Stimulated activated CD8-positive, alpha-beta memory T cell treated with anti-CD3 and anti-CD28 coated beads, Interleukin-15, amount 100 ng/mL, for 1 hour (primary cell): ENCODE measurements at regions not wholly inside any gene's neighbourhood (a gene's known extent, or its start where the extent isn't known, plus 50 kb on each side); places are given as distances from the start of the nearest gene placed in this dataset.

Experiments
- DNase-seq: peaks from one replicate; pipeline ENCODE4 v3.0.0-alpha.2; 2020; ENCODE audit warnings: low read depth

DNA sequence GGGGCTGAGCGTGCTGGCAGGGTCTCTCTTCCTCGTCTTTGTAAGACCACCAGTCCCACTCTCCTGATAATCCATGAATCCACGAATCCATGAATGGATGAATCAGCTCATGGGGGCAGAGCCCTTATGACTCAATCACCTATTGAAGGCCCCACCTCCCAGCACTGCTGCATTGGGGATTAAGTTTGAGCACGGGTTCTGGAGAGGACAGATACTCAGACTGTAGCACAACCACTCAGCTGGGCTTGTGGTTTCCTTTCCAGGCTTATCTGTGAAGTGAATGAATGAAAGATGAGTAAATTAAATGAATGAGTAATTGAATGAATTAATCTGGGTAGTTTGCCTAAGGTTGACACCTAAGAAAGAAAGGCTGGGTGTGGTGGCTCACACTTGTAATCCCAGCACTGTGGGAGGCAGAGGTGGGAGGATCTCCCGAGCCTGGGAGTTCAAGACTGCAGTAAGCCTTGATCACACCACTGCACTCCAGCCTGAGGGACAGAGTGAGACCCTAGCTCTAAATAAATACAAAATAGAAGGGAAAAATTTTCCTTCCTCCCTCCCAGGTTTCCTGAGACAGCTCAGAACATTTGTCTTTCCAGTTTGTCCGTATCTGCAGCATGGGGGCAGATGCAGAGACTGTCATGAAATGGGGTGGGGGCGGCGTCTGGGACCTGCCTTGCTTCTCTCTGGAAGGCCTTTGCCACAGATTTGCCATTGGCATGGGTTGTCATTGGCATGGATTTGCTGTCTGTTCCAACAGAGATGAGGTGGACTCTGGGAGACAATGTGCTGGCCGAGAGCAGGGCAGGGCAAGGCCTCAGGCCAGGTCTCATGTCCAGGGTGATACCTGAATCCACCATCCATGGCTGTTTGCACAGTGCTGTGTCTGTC lies 187.7 kb upstream of the C1orf174 start:
- no peak for DNase-seq

- no peak for DNase-seq
Observed at GRCh38 chr1:4088676-4089075, 188.6 kb upstream of the C1orf174 start.

GRCh38 chr1:4089421-4090175 lies 189.5 kb upstream of the C1orf174 start:
- DNase-seq, result no peak

- no peak for DNase-seq
Observed at GRCh38 chr1:4090556-4090955, 190.5 kb upstream of the C1orf174 start.

DNA sequence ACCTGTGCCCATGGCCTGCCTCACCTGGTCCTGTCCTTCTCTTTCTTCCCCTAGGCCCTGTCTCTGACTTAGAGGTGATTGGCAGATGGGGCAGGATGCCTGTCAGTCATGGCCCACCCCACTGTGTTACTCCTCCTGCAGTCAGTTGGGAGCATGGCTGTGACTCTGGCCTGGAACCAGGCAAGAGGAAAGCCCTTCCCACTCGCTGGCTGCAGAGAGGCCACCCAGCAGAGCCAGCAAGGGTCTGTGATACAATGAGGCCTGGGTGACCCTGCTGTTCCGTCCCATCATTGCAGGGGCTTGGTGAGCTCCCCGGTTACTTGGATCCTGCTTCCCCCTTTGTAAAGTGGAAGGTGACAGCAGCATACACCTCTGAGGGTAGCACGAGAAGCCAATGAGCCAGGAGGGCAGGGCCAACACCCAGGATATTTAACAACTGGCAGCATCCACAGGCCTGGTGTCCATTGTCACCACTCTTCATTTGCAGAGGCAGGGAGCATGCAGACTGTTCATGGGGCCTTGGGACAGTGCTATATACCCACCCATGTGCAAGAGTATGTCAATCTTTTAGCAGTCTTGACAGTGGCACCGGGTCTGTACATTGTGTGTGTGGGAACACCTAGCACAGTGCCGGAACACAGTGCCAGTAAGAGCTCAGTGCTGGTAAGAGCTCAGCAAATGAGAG lies 191.0 kb upstream of the C1orf174 start:
- DNase-seq, result no peak

- DNase-seq, result no peak
Observed at GRCh38 chr1:4091996-4092395, 191.9 kb upstream of the C1orf174 start.

DNA sequence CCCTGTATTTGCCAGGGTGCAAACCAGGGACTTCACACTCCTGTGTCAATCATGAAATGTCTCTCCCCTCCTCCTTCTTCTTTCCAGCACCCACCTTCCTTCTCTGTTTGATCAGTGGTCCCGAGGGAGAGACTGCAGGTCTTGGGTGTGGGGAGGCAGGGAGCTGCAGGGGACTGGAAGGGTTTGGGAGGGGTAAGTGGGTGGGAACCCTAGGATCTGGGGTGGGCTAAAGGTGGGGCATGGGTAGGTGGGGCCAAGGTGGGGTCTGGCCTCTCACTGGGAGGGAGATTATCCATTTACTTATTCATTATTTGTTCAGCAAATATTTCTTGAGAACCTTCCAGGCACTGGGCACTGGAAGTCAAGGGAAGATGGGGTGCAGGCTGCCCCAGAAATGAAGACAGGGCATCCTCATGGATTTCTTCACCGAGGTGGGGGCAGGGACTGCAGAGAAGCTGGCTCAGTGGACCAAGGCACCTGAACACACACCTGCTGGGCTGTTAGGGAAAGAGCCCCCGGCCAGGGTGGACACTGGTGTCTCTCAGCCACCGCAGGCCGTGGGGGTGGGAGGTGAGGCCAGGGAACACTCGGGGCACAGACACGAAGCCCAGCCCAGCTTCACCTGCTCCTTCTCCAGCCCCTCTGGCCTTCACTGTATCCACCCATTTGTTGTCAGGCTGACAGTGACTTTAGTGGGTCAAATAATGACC lies 193.9 kb upstream of the C1orf174 start:
- no peak for DNase-seq

- no peak for DNase-seq
Observed at GRCh38 chr1:4095433-4095971, 195.4 kb upstream of the C1orf174 start.

GRCh38 chr1:4101459-4102161 lies 201.5 kb upstream of the C1orf174 start:
- DNase-seq, result no peak

GRCh38 chr1:4105300-4105880 lies 205.3 kb upstream of the C1orf174 start:
- no peak for DNase-seq

DNA sequence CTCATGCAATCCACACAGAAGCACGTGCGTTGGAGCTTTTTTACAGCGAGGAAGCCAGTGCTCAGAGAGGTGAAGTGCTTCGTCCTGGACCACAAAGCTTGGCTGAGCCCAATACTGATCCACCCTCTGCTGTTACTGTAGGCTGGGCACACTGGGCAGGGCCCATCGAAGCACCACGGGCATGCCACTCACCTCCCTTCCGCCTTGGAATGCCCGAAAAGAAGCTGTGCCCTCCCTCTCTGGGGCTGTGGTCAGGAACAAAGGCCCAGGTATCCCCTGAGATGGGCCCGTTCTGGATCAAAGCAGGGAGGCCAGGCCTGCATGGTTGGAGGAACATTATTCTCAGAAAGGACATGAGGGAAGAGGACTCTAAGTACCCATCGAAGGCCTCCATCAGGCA lies 206.7 kb upstream of the C1orf174 start:
- DNase-seq, result no peak

DNA sequence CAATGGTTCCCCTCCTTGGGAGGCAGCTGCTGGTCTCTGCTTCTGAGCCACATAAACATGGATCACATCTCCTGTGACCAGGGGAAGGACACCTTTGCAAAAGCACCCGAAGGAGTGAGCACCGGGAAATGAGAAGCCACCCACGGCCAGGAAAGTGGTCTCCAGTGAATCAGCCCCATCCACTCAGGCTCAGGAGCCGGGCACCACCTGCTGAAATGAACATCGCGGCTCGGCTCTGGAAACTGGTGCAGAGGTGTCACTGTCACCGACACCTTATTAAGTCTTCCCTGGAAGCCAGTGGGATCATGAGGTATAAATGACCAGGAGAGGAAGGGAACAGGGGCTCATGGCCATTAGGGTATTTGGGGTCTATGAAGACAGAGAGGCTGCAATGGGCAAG lies 207.2 kb upstream of the C1orf174 start:
- DNase-seq, result no peak

DNA sequence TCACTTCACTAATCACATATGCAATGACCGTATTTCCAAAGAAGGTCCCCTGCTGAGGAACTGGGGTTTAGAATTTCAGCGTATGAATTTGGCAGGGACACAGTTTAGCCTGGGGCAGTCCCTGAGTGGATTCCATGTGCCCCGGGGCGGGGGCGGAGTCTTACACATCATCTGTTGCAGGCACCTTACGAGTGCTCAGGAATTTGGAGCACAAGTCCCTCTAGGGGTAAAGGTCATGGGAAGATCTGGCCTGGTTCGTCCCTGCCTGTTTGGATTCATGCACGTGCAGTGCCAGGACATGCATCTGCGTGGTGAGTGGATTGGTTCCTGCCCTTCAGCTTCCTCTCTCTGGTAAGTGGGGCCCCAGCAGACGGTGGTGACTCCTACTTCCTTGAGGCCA lies 208.3 kb upstream of the C1orf174 start:
- DNase-seq, result no peak

DNA sequence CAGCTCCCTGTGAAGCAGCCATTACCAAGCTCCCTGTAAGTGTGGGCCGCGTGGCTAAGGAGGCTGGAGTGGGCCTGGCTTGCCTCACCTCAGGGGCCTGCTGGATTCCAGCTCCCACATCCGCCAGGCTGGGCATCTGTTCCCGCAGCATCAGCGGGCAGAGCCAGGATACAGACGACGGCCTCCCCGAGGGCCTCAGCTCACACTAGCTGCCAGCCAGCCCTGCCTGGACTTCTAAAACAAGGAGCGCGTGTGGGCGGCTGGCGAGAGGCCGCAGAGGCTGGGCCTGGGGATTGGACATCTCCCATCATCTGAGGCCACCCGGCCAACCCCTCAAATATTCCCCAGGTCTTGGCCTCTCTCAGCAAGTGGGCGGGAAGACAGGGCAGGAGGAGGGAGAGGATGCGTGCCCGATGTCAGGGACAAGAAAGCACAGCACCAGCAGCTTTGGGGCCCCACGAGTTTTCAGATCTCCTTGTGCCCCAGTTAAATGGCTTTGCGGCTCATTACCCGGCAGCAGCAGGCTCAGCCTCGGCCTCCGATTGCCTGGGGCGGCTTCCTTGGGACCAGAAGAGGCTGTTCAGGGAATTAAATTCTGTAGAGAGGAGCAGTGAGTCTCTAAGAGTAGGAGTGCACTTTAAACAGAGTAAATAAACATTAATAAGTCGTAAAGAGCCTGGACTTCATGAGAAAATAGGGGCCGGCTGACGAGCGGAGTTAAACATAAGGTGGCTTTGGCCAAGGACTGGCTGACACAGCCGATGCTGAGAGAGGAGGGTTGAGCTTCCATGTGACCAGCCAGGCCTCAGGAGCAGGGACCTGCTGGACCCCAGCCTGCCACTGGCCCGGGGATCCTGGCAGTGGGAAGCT lies 208.9 kb upstream of the C1orf174 start:
- DNase-seq, result no peak

DNA sequence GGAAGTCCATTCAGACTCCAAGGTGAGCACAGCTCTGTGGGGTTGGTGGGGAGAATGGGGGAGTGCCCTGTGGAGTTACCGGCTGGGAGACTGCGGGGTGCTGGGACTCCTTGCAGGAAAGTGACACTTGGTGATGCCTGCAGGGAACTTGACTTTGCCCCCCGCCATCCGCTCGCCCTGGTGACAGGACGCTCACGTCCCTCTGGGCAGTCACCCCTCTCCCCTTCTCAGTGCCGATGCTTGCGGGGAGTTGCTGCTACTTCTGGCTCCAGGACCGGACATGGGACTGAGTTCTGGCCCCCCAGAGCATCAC lies 209.5 kb upstream of the C1orf174 start:
- no peak for DNase-seq

- DNase-seq, result no peak
Observed at GRCh38 chr1:4110888-4111287, 210.8 kb upstream of the C1orf174 start.

GRCh38 chr1:4113897-4114296 lies 213.8 kb upstream of the C1orf174 start:
- DNase-seq, result no peak

DNA sequence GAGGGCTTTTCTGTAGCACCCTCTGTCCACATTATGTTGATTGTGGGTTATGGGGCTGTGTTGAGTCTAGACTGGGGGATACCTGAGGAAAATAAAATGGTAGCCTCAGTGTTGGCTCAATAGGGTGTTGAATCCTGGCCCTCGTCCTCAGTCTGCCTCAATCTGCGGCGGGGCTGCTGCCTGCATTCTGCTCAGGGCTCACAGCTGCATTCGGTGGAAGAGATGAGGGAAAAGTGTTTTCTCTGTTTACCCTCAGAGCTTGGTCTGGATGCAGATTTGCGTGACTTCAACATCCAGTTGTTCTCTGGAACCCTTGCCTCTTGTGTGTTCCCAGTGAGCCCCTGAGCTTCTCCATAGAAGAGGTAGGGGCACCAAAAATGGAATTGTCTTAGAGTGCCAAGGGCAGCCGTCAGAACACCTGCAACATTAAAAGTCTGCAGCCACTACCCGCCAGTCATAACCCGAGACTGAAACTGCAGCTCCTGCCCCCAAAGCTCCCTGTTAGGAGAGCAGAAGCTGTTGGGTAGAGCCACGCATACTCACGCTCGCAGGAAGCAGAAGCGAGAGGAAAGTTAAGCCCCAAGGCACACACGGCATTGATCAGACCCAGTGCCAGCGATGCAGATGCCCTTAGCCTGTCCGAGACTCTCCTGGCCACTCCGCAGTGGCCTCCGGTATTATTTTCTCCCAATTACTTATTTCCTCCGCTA lies 215.3 kb upstream of the C1orf174 start:
- DNase-seq, result no peak

GRCh38 chr1:4117196-4117595 lies 217.1 kb upstream of the C1orf174 start:
- no peak for DNase-seq
